WTC11 (cell line): ENCODE measurements at regions not wholly inside any gene's neighbourhood (a gene's known extent, or its start where the extent isn't known, plus 50 kb on each side); places are given as distances from the start of the nearest gene placed in this dataset.

Experiments used
- ATAC-seq: fragments of 200-7000 bp; cut with Tn5 transposase; 2 replicates; pipeline ENCODE4 v1.10.0; 2021; ENCODE audit warnings: mild to moderate bottlenecking, moderate library complexity
- CTCF ChIA-PET: fragments of 300-600 bp; sonication (Branson Sonifier 250); formaldehyde crosslinking; loops from one replicate; lab custom pipeline; 2021; ENCODE audit warnings: antibody characterized with exemption; lab: Charles Lee
- POLR2A ChIA-PET: fragments of 350-600 bp; sonication (Branson Sonifier 250); formaldehyde crosslinking; loops from one replicate; lab custom pipeline; 2021; ENCODE audit warnings: antibody characterized with exemption; lab: Charles Lee
- DNase-seq: peaks from one replicate; pipeline ENCODE4 v3.0.0; 2021; ENCODE audit warnings: low spot score
- H3K27ac Mint-ChIP-seq: 2 replicates; pipeline ENCODE4 v1.8.0; 2021; ENCODE audit warnings: mixed read lengths
- H3K27me3 Mint-ChIP-seq: 2 replicates; pipeline ENCODE4 v1.8.0; 2021; ENCODE audit warnings: low read depth, mild to moderate bottlenecking, moderate library complexity, mixed read lengths
- H3K36me3 Mint-ChIP-seq: 2 replicates; pipeline ENCODE4 v1.8.0; 2021; ENCODE audit warnings: mixed read lengths
- H3K4me1 Mint-ChIP-seq: 2 replicates; pipeline ENCODE4 v1.8.0; 2022; ENCODE audit warnings: mixed read lengths
- H3K4me3 Mint-ChIP-seq: 2 replicates; pipeline ENCODE4 v1.8.0; 2021; ENCODE audit warnings: mild to moderate bottlenecking, moderate library complexity, mixed read lengths
- H3K9me3 Mint-ChIP-seq: 2 replicates; pipeline ENCODE4 v1.8.0; 2021; ENCODE audit warnings: mixed read lengths
- ETV6 ChIP-seq: sonication (generic); formaldehyde crosslinking; IDR thresholded peaks from 2 replicates; pipeline ENCODE4 v1.8.1; 2022; ENCODE audit warnings: mild to moderate bottlenecking, missing genetic modification reagents
- FOXJ3 ChIP-seq: sonication (generic); formaldehyde crosslinking; IDR thresholded peaks from 2 replicates; pipeline ENCODE4 v1.9.0; 2021; ENCODE audit warnings: missing genetic modification reagents, mild to moderate bottlenecking, borderline replicate concordance
- GABPB1 ChIP-seq: sonication (generic); formaldehyde crosslinking; IDR thresholded peaks from 2 replicates; pipeline ENCODE4 v1.8.1; 2023; ENCODE audit warnings: mild to moderate bottlenecking, missing genetic modification reagents
- GRHL2 ChIP-seq: fragments of 250-450 bp; sonication (Bioruptor Pico); IDR thresholded peaks from 2 replicates; pipeline ENCODE4 v1.8.0; 2022; ENCODE audit warnings: mild to moderate bottlenecking, moderate library complexity; ENCODE audit not compliant: insufficient replicate concordance, severe bottlenecking
- MXD4 ChIP-seq: fragments of 250-450 bp; sonication (Bioruptor Pico); IDR thresholded peaks from 2 replicates; pipeline ENCODE4 v1.8.0; 2021; ENCODE audit warnings: mild to moderate bottlenecking, moderate library complexity, borderline replicate concordance
- NFYB ChIP-seq: sonication (generic); formaldehyde crosslinking; conservative IDR thresholded peaks from 2 replicates; pipeline ENCODE4 v1.8.0; 2022; ENCODE audit warnings: low read depth, missing genetic modification reagents
- NR1H2 ChIP-seq: sonication (generic); formaldehyde crosslinking; IDR thresholded peaks from 2 replicates; pipeline ENCODE4 v1.9.0; 2021; ENCODE audit warnings: mild to moderate bottlenecking, moderate library complexity, missing genetic modification reagents
- SMAD4 ChIP-seq: sonication (generic); formaldehyde crosslinking; IDR thresholded peaks from 2 replicates; pipeline ENCODE4 v1.8.0; 2022; ENCODE audit warnings: mild to moderate bottlenecking, missing genetic modification reagents
- SOX15 ChIP-seq: fragments of 250-450 bp; sonication (Bioruptor Pico); IDR thresholded peaks from 2 replicates; pipeline ENCODE4 v1.9.0; 2021; ENCODE audit warnings: mild to moderate bottlenecking
- SP1 ChIP-seq: sonication (generic); formaldehyde crosslinking; conservative IDR thresholded peaks from 2 replicates; pipeline ENCODE4 v1.8.1; 2022; ENCODE audit warnings: missing genetic modification reagents
- TEAD4 ChIP-seq: sonication (generic); formaldehyde crosslinking; IDR thresholded peaks from 2 replicates; pipeline ENCODE4 v1.8.0; 2022; ENCODE audit warnings: mild to moderate bottlenecking, missing genetic modification reagents
- TP53 ChIP-seq: sonication (generic); formaldehyde crosslinking; IDR thresholded peaks from 2 replicates; pipeline ENCODE4 v1.8.1; 2023; ENCODE audit warnings: mild to moderate bottlenecking, missing genetic modification reagents
- TF ChIP-seq, protein P1 (sequence below): sonication (generic); formaldehyde crosslinking; IDR thresholded peaks from 2 replicates; pipeline ENCODE4 v1.8.0; 2022; ENCODE audit warnings: mild to moderate bottlenecking, missing genetic modification reagents
- TF ChIP-seq, protein P2 (sequence below): fragments of 250-450 bp; sonication (Bioruptor Pico); IDR thresholded peaks from 2 replicates; pipeline ENCODE4 v1.9.0; 2021; ENCODE audit warnings: mild to moderate bottlenecking
- TF ChIP-seq, protein P3 (sequence below): sonication (generic); formaldehyde crosslinking; IDR thresholded peaks from 2 replicates; pipeline ENCODE4 v1.8.0; 2022; ENCODE audit warnings: mild to moderate bottlenecking, missing genetic modification reagents
- TF ChIP-seq, protein P4 (sequence below): sonication (generic); formaldehyde crosslinking; IDR thresholded peaks from 2 replicates; pipeline ENCODE4 v1.8.1; 2023; ENCODE audit warnings: mild to moderate bottlenecking, moderate library complexity, missing genetic modification reagents
- TF ChIP-seq, protein P5 (sequence below): sonication (generic); formaldehyde crosslinking; IDR thresholded peaks from 2 replicates; pipeline ENCODE4 v1.8.1; 2023; ENCODE audit warnings: mild to moderate bottlenecking, missing genetic modification reagents
- TF ChIP-seq, protein P6 (sequence below): sonication (generic); formaldehyde crosslinking; conservative IDR thresholded peaks from 2 replicates; pipeline ENCODE4 v1.8.1; 2022; ENCODE audit warnings: mild to moderate bottlenecking, missing genetic modification reagents
- TF ChIP-seq, protein P7 (sequence below): sonication (generic); formaldehyde crosslinking; IDR thresholded peaks from 2 replicates; pipeline ENCODE4 v1.8.0; 2022; ENCODE audit warnings: missing genetic modification reagents

DNA sequence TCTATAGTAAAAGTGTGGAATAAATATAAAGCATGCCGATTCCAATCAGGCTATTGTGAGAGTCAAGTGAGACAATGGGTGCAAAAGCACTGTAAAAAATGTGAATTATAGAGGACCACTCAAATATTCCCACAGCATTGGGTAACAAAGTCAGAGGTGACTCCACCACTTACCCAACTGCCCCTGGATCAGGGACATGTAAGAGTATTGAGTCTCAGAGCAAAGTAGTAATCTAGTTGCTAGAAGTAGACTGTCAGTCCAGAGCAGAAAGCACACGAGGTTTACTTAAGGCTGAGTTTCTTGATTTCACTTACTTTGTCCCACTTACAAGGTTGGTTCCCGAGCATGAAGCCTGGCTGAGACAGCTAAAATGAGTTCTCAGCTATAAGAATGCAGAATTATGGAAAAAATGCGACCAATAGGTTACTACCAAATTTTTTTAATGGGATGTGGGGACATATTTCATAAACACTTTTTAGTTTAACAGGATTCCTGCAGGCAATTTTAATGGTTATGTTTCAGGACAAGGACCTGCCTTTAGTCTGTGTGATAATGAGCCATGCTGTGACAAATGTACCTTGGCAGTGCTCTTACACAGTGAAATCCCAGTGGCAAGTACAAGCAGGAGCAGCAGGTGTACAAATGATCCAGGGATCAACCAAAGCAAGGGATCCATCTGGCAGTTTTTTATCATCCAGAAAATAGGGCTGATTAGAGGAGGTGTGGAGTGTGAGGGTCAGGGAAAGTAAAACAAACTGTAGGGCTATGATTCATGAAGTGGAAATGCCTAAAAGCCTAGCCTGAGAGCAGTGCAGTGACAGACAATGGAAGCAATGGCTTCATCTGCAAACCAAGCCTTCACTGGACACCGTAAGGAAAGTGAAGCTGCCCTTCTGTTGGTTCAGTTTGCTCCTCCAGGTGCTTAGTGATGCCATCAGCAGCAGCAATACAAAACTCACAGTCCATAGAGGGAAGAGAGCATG is 156.2 kb upstream of the SPAG17 start (continued):
- TF ChIP-seq, protein P1, sequence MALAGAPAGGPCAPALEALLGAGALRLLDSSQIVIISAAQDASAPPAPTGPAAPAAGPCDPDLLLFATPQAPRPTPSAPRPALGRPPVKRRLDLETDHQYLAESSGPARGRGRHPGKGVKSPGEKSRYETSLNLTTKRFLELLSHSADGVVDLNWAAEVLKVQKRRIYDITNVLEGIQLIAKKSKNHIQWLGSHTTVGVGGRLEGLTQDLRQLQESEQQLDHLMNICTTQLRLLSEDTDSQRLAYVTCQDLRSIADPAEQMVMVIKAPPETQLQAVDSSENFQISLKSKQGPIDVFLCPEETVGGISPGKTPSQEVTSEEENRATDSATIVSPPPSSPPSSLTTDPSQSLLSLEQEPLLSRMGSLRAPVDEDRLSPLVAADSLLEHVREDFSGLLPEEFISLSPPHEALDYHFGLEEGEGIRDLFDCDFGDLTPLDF (CRISPR knock-in tag), result no peak
- no peak for TF ChIP-seq FOXJ3

DNA sequence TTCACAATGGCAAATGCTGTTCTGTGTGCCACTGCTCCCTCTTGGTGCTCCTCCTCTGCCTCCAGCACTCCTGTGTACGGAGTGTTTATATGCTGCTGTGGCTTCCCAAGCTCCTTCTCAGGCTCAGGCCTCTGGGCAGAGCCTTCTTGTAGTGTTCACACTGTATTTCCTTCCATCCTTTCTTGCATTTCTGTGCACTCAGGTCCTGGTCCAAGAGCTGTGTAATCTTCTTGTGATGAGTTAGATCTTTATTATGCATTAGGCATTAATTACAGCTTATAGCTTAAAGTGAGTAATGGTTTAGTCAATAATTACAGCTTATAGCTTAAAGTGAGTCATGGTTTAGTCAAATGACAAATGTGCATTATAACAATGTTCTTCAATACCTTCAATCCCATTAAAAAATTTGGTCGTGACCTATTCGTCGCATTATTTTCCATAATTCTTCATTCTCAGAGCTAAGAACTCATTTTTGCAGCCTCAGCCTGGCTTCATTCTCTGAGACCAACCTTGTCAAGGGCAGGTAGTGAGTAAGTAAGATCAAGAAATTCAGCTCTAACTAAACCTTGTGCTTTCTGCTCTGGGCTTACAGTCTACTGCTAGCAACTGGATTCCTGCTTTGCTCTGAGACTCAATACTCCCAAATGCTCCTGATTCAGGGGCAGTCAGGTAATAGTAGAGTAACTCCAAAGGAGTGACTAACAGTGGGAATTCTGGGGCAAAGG is 154.5 kb upstream of the SPAG17 start:
- Mint-ChIP-seq H3K4me1 (peaks cover 12% of the 10 kb centered on the region), H3K9me3 (no peaks in the 10 kb centered on the region), H3K27me3 (no peaks in the 10 kb centered on the region), H3K36me3 (no peaks in the 10 kb centered on the region), H3K4me3 (no peak overlapping the region), H3K27ac (no peak overlapping the region)
- DNase-seq, result no peak
- ChIA-PET POLR2A (no interaction called here), CTCF (no interaction called here)
- TF ChIP-seq, protein P2, sequence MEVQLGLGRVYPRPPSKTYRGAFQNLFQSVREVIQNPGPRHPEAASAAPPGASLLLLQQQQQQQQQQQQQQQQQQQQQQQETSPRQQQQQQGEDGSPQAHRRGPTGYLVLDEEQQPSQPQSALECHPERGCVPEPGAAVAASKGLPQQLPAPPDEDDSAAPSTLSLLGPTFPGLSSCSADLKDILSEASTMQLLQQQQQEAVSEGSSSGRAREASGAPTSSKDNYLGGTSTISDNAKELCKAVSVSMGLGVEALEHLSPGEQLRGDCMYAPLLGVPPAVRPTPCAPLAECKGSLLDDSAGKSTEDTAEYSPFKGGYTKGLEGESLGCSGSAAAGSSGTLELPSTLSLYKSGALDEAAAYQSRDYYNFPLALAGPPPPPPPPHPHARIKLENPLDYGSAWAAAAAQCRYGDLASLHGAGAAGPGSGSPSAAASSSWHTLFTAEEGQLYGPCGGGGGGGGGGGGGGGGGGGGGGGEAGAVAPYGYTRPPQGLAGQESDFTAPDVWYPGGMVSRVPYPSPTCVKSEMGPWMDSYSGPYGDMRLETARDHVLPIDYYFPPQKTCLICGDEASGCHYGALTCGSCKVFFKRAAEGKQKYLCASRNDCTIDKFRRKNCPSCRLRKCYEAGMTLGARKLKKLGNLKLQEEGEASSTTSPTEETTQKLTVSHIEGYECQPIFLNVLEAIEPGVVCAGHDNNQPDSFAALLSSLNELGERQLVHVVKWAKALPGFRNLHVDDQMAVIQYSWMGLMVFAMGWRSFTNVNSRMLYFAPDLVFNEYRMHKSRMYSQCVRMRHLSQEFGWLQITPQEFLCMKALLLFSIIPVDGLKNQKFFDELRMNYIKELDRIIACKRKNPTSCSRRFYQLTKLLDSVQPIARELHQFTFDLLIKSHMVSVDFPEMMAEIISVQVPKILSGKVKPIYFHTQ (CRISPR knock-in tag), result no peak
- no peak for TF ChIP-seq GRHL2 (CRISPR knock-in tag)
- TF ChIP-seq, protein P3, sequence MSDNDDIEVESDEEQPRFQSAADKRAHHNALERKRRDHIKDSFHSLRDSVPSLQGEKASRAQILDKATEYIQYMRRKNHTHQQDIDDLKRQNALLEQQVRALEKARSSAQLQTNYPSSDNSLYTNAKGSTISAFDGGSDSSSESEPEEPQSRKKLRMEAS, result no peak
- no peak for TF ChIP-seq ETV6
- TF ChIP-seq SOX15 (CRISPR knock-in tag), result no peak
- no peak for TF ChIP-seq TP53 (CRISPR knock-in tag)
- TF ChIP-seq, protein P4, sequence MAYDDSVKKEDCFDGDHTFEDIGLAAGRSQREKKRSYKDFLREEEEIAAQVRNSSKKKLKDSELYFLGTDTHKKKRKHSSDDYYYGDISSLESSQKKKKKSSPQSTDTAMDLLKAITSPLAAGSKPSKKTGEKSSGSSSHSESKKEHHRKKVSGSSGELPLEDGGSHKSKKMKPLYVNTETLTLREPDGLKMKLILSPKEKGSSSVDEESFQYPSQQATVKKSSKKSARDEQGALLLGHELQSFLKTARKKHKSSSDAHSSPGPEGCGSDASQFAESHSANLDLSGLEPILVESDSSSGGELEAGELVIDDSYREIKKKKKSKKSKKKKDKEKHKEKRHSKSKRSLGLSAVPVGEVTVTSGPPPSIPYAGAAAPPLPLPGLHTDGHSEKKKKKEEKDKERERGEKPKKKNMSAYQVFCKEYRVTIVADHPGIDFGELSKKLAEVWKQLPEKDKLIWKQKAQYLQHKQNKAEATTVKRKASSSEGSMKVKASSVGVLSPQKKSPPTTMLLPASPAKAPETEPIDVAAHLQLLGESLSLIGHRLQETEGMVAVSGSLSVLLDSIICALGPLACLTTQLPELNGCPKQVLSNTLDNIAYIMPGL (CRISPR knock-in tag), result no peak
- TF ChIP-seq SP1, result no peak
- TF ChIP-seq NFYB, result no peak
- no peak for TF ChIP-seq TEAD4
- TF ChIP-seq, protein P5, sequence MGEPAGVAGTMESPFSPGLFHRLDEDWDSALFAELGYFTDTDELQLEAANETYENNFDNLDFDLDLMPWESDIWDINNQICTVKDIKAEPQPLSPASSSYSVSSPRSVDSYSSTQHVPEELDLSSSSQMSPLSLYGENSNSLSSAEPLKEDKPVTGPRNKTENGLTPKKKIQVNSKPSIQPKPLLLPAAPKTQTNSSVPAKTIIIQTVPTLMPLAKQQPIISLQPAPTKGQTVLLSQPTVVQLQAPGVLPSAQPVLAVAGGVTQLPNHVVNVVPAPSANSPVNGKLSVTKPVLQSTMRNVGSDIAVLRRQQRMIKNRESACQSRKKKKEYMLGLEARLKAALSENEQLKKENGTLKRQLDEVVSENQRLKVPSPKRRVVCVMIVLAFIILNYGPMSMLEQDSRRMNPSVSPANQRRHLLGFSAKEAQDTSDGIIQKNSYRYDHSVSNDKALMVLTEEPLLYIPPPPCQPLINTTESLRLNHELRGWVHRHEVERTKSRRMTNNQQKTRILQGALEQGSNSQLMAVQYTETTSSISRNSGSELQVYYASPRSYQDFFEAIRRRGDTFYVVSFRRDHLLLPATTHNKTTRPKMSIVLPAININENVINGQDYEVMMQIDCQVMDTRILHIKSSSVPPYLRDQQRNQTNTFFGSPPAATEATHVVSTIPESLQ (CRISPR knock-in tag), result no peak
- TF ChIP-seq MXD4 (CRISPR knock-in tag), result no peak
- no peak for TF ChIP-seq SMAD4 (CRISPR knock-in tag)
- TF ChIP-seq, protein P6, sequence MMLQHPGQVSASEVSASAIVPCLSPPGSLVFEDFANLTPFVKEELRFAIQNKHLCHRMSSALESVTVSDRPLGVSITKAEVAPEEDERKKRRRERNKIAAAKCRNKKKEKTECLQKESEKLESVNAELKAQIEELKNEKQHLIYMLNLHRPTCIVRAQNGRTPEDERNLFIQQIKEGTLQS (CRISPR knock-in tag), result no peak
- no peak for TF ChIP-seq GABPB1 (CRISPR knock-in tag)
- TF ChIP-seq NR1H2 (CRISPR knock-in tag), result no peak
- TF ChIP-seq, protein P7, sequence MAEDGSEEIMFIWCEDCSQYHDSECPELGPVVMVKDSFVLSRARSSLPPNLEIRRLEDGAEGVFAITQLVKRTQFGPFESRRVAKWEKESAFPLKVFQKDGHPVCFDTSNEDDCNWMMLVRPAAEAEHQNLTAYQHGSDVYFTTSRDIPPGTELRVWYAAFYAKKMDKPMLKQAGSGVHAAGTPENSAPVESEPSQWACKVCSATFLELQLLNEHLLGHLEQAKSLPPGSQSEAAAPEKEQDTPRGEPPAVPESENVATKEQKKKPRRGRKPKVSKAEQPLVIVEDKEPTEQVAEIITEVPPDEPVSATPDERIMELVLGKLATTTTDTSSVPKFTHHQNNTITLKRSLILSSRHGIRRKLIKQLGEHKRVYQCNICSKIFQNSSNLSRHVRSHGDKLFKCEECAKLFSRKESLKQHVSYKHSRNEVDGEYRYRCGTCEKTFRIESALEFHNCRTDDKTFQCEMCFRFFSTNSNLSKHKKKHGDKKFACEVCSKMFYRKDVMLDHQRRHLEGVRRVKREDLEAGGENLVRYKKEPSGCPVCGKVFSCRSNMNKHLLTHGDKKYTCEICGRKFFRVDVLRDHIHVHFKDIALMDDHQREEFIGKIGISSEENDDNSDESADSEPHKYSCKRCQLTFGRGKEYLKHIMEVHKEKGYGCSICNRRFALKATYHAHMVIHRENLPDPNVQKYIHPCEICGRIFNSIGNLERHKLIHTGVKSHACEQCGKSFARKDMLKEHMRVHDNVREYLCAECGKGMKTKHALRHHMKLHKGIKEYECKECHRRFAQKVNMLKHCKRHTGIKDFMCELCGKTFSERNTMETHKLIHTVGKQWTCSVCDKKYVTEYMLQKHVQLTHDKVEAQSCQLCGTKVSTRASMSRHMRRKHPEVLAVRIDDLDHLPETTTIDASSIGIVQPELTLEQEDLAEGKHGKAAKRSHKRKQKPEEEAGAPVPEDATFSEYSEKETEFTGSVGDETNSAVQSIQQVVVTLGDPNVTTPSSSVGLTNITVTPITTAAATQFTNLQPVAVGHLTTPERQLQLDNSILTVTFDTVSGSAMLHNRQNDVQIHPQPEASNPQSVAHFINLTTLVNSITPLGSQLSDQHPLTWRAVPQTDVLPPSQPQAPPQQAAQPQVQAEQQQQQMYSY (CRISPR knock-in tag), result no peak
- ATAC-seq, result no peak
